ENCODE measurements at regions not wholly inside any gene's neighbourhood (a gene's known extent, or its start where the extent isn't known, plus 50 kb on each side); places are given as distances from the start of the nearest gene placed in this dataset.

GRCh38 chr14:22112004-22112403, 438.4 kb upstream of the OR4E1 start (continued):
- TF ChIP-seq CHD7 (IDR thresholded peaks at IDR 0.05; ENCODE audit: insufficient replicate concordance, low read length), result no peak
- TF ChIP-seq YY1 (IDR thresholded peaks at IDR 0.05; ENCODE audit: low read depth, low read length), result no peak
- TF ChIP-seq CREB1 (IDR thresholded peaks at IDR 0.05), result no peak
- TF ChIP-seq CBX8 (IDR thresholded peaks at IDR 0.05; ENCODE audit: borderline replicate concordance, low read depth, low read length), result no peak
- no peak for TF ChIP-seq EP300 (IDR thresholded peaks at IDR 0.05; ENCODE audit: borderline replicate concordance in 1 of 2, low read depth in 2 of 2, low read length in 2 of 2)
- no peak for TF ChIP-seq JUN (IDR thresholded peaks at IDR 0.05; ENCODE audit: low read depth, low read length)
- TF ChIP-seq CBX5 (IDR thresholded peaks at IDR 0.05; ENCODE audit: low read depth, low read length), result no peak
- TF ChIP-seq SRF (IDR thresholded peaks at IDR 0.05; ENCODE audit: low read depth, low read length), result no peak
- TF ChIP-seq CTBP2 (IDR thresholded peaks at IDR 0.05; ENCODE audit: borderline replicate concordance, insufficient read depth, insufficient read length, low read length), result no peak
- TF ChIP-seq MAFK (IDR thresholded peaks at IDR 0.05; ENCODE audit: low read depth, low read length), result no peak
- peak; percentile 46 to 62; a peak in 3 of 4 replicates for TF ChIP-seq RAD21 (IDR thresholded peaks at IDR 0.05 in 1 of 2, conservative IDR thresholded peaks at IDR 0.05 in 1 of 2; ENCODE audit: low read depth in 2 of 2, low read length in 2 of 2)
- TF ChIP-seq FOSL1 (IDR thresholded peaks at IDR 0.05; ENCODE audit: insufficient read depth, low read depth, low read length), result no peak
